ENCODE measurements at regions not wholly inside any gene's neighbourhood (a gene's known extent, or its start where the extent isn't known, plus 50 kb on each side); places are given as distances from the start of the nearest gene placed in this dataset.

DNA sequence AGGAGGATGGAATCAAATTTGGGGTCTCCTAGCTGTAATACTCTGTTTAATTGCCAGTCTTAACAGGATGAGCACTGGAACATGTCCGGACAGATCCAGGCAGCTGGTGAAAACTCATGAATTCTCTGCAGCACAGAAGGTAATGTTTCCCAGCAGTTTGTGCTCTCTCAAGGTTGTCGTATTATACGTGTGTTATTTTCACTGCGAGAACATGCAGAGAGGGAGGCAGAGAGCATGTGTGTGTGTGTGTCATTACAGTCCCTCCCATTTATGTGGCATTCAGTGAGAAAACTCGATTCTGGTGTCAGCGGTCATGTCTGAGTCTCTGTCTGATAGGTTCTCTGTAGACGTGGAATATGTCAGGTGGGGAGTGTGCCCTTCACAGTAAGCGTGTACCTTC, 150.2 kb upstream of the POU3F3 start:
- no peak overlapping the region for H3K4me3 Mint-ChIP-seq
- no peaks in the 10 kb centered on the region for H3K36me3 Mint-ChIP-seq (ENCODE audit: low read depth)
- H3K9ac ChIP-seq (ENCODE audit: extremely low read depth, low read length, poor library complexity, severe bottlenecking): no peak overlapping the region
- H3K9me3 Mint-ChIP-seq: no peaks in the 10 kb centered on the region
- no peaks in the 10 kb centered on the region for H3K27me3 ChIP-seq (ENCODE audit: control insufficient read depth, insufficient read depth, low read length, poor library complexity, severe bottlenecking)
- H3K27ac ChIP-seq (ENCODE audit: low read depth, low read length): peak overlapping the region; percentile 78
- H3K27me3 Mint-ChIP-seq (ENCODE audit: insufficient read depth): no peaks in the 10 kb centered on the region
- H3K4me1 ChIP-seq (ENCODE audit: control insufficient read depth, insufficient read depth, low read length): no peaks in the 10 kb centered on the region
- no peaks in the 10 kb centered on the region for H3K9me3 ChIP-seq (ENCODE audit: control insufficient read depth, low read length)
- WGBS, 2 experiments (ENCODE audit: insufficient coverage in 1 of 2, insufficient read length in 1 of 2): 87 to 94% methylated on average over 8 of the region's 8 CpGs
- TF ChIP-seq CTCF (conservative IDR thresholded peaks at IDR 0.05): no peak
- peaks cover 5% of the 10 kb centered on the region for H3K4me1 Mint-ChIP-seq
- H3K36me3 ChIP-seq (ENCODE audit: control insufficient read depth, insufficient read depth, low read length): no peaks in the 10 kb centered on the region
- H3K4me3 ChIP-seq (ENCODE audit: low read length): no peak overlapping the region
- H3K27ac Mint-ChIP-seq: peak overlapping the region; percentile 33
- DNase-seq: no peak

- no peaks in the 10 kb centered on the region for H3K4me1 ChIP-seq (ENCODE audit: control insufficient read depth, insufficient read depth, low read length)
- no peaks in the 10 kb centered on the region for H3K27me3 Mint-ChIP-seq (ENCODE audit: insufficient read depth)
- no peak overlapping the region for H3K27ac Mint-ChIP-seq
- H3K27me3 ChIP-seq (ENCODE audit: control insufficient read depth, insufficient read depth, low read length, poor library complexity, severe bottlenecking): no peaks in the 10 kb centered on the region
- no peaks in the 10 kb centered on the region for H3K36me3 Mint-ChIP-seq (ENCODE audit: low read depth)
- no peak for TF ChIP-seq CTCF (conservative IDR thresholded peaks at IDR 0.05)
- H3K9ac ChIP-seq (ENCODE audit: extremely low read depth, low read length, poor library complexity, severe bottlenecking): no peak overlapping the region
- H3K4me1 Mint-ChIP-seq: peaks cover 5% of the 10 kb centered on the region
- no peak overlapping the region for H3K4me3 Mint-ChIP-seq
- H3K9me3 Mint-ChIP-seq: no peaks in the 10 kb centered on the region
- no peaks in the 10 kb centered on the region for H3K36me3 ChIP-seq (ENCODE audit: control insufficient read depth, insufficient read depth, low read length)
- no peak for DNase-seq
- no peak overlapping the region for H3K27ac ChIP-seq (ENCODE audit: low read depth, low read length)
- no peak overlapping the region for H3K4me3 ChIP-seq (ENCODE audit: low read length)
- H3K9me3 ChIP-seq (ENCODE audit: control insufficient read depth, low read length): no peaks in the 10 kb centered on the region
- 94 to 95% methylated on average over 12 to 16 of the region's 16 CpGs for WGBS, 2 experiments (ENCODE audit: insufficient coverage in 1 of 2, insufficient read length in 1 of 2)
Measured at GRCh38 chr2:104704496-104705245, 149.2 kb upstream of the POU3F3 start.

DNA sequence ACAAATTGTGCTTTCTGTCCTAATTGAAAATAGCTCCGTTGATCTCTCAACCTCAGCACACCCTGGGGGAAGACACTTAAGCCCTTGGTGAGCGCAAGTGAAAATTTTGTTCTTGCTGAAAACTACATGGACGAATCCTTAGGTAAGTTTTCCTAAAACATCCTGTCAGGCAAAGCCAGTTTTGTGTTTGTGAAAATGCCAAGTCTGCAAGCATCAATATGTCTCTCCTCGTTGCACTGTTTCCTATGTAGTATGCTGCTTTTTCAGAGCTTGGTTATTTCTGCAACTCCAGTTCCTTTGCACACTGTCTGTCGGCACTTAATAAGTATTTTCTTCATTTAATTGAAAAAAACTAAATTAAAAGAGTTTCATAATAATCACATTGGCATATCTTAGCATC, 146.9 kb upstream of the POU3F3 start:
- Histone ChIP-seq H3K27ac (ENCODE audit: low read depth, low read length) (no peak overlapping the region), H3K4me3 (ENCODE audit: low read length) (no peak overlapping the region), H3K4me1 (ENCODE audit: control insufficient read depth, insufficient read depth, low read length) (no peaks in the 10 kb centered on the region), H3K36me3 (ENCODE audit: control insufficient read depth, insufficient read depth, low read length) (no peaks in the 10 kb centered on the region), H3K9me3 (ENCODE audit: control insufficient read depth, low read length) (no peaks in the 10 kb centered on the region), H3K27me3 (ENCODE audit: control insufficient read depth, insufficient read depth, low read length, poor library complexity, severe bottlenecking) (no peaks in the 10 kb centered on the region), H3K9ac (ENCODE audit: extremely low read depth, low read length, poor library complexity, severe bottlenecking) (no peak overlapping the region)
- no peaks in the 10 kb centered on the region for H3K27me3 Mint-ChIP-seq (ENCODE audit: insufficient read depth)
- 89% methylated on average over 4 of the region's 5 CpGs for WGBS, 2 experiments (ENCODE audit: insufficient coverage in 1 of 2, insufficient read length in 1 of 2)
- no peaks in the 10 kb centered on the region for H3K36me3 Mint-ChIP-seq (ENCODE audit: low read depth)
- H3K9me3 Mint-ChIP-seq: no peaks in the 10 kb centered on the region
- no peak for DNase-seq
- peaks cover 4% of the 10 kb centered on the region for H3K4me1 Mint-ChIP-seq
- H3K27ac Mint-ChIP-seq: no peak overlapping the region
- TF ChIP-seq CTCF (conservative IDR thresholded peaks at IDR 0.05): no peak
- H3K4me3 Mint-ChIP-seq: no peak overlapping the region
